ENCODE measurements at regions not wholly inside any gene's neighbourhood (a gene's known extent, or its start where the extent isn't known, plus 50 kb on each side); places are given as distances from the start of the nearest gene placed in this dataset.

DNA sequence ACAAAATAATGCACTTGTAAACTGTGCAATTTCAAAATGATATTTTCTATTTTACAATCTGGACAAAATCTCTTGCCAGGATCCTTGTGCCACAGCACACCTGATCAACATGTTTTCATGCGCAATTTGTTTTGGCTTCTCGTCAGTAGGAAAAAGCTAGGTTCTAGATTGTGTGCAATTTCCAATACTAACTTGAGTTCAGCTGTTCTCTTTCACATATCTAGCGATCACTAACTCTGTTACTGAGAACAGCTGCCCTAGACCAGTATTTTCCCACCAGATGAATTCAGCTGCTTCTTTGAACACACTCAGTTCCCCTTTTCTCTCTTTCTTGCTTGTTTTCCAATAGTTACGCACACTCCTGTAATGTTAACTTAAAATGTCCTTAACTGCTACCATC is 131.2 kb downstream of the MAGEB5 start:
- no peak for DNase-seq

GRCh38 chrX:26334232-26334631 is 118.3 kb downstream of the MAGEB5 start:
- no peak for DNase-seq

DNA sequence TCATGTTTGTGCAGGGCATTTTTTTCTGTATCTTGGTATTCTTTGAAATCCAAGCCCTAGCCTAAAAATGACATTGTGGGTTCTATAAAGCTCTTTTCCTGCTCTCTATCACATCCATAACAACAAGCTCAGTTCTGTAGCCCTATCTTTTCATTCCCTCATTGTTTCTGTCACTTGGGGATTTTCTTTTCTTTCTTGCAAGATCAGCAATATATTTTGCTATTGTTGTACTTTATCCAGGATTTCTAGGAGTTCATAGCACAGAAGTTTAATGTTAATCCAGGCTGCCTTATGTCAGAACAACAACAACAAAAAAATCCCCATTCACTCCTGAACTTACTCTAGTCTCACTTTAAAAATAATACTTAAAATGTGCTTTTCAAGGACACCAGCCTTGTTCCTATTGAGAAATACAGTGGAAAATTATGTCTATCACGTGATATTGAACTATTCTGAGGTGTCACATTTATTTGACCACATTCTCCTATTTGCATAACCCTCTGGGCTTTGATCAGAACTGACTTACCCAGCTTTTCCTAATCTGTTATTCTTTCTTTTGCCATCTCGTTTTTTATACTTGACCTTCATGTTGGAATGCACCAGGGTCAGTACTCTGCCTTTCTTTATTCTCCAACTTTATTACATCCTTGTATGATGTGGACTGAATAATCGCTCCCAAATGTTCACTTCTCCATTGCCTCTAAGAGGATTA is 112.8 kb downstream of the MAGEB5 start:
- no peak for DNase-seq

DNA sequence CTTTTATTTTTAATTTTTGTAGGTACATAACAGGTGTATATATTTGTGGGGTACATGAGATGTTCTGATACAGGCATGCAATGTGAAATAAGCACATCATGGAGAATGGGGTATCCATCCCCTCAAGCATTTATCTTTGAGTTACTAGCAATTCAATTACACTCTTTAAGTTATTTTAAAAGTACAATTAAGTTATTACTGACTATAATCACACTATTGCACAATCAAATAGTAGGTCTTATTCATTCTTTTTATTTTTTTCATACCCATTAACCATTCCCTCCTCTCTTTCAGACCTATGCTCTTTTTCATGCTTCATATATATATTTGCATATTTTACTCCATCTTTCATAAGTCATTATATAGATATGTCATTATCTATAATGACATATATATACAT is 93.3 kb downstream of the MAGEB5 start:
- no peak for DNase-seq

DNA sequence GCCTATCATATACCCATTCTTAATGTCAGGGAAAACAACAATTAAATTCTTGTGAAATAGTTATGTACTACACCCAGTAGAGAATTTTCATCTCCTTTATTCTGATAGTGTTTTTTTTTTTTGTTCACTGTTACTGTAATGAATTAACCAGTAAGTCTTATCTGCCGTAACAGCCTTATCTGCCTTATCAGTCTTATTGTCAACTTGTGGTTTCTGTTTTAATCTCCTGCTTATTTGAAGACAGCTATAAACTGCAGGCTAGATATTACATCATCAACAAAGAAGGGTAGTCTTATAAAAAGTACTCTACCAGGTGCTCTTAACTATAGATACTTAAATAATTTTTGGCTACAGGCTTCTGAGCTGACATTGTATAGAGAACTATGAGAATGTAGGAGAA is 79.5 kb downstream of the MAGEB5 start:
- no peak for DNase-seq

- no peak for DNase-seq
Measured at GRCh38 chrX:26286836-26287235, 70.9 kb downstream of the MAGEB5 start.
